ENCODE measurements at regions not wholly inside any gene's neighbourhood (a gene's known extent, or its start where the extent isn't known, plus 50 kb on each side); places are given as distances from the start of the nearest gene placed in this dataset.

DNA sequence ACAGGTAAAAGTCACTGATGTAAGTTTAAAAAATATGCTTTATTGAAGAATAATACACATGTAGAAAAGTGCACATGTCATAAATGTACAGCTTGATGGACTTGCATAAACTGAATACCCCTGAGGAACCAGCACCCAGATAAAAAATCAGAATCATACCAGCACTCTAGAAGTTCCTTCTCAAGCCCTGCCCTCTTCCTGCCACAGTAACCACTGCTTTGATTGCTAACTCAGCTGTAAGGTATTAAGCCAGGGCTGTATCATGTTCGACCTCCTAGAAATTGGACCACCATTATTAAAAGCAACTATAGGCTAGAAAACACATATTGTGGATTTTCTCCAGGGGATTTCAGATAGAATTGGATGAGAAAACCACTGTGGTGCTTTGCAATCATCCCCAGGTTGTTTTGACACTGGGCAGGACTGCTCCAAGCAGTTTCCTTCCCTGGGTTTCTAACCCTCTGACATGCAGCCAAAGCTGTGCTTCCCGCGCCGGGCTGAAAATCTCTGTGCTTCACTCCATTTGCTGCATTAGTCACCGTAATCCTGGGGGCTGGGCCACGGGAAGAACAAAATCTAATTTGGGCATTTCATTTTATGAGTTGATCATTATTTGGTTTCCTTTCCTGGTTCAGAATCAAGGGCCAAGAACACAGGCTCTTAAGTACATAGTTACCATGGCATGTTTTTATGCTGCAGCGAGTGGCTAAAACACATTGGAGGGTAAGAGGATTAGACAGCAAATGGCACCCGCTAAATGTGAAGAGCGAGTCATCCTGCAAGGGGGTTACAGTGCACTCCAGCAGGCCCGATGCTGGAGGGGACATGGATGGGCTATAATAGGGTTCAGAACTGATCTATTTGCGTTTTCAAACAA is 139.4 kb upstream of the IL12B start:
- peak overlapping the region; percentile 20; the same call in 1 of the 2 replicates for H2AFZ ChIP-seq (ENCODE audit: low read length)
- no peaks in the 10 kb centered on the region for H3K9me3 ChIP-seq (replicated peaks; ENCODE audit: insufficient read depth, low read length)
- H3K79me2 ChIP-seq (ENCODE audit: low read length), result no peaks in the 10 kb centered on the region
- no peaks in the 10 kb centered on the region for H3K27me3 ChIP-seq (replicated peaks; ENCODE audit: insufficient read depth, low read length)
- H3K4me3 ChIP-seq (ENCODE audit: low read length), result no peak overlapping the region
- TF ChIP-seq CTCF (IDR thresholded peaks at IDR 0.05; ENCODE audit: low read length) (no peak), EZH2 (optimal IDR thresholded peaks at IDR 0.05; ENCODE audit: low read depth, low read length) (no peak), EZH2phosphoT487 (IDR thresholded peaks at IDR 0.05; ENCODE audit: low read length) (no peak)
- H3F3A ChIP-seq (ENCODE audit: insufficient read depth, low read length), result no peaks in the 10 kb centered on the region
- H3K9me2 ChIP-seq (replicated peaks; ENCODE audit: insufficient read depth, low read length), result no peaks in the 10 kb centered on the region
- H4K20me1 ChIP-seq (ENCODE audit: insufficient read depth, low read length), result no peaks in the 10 kb centered on the region
- no peaks in the 10 kb centered on the region for H3K36me3 ChIP-seq (replicated peaks; ENCODE audit: insufficient read depth, low read length)
- H3K27ac ChIP-seq (ENCODE audit: low read length), result no peak overlapping the region
- DNase-seq, result peak; percentile 55
- H3K9ac ChIP-seq (ENCODE audit: low read length), result no peak overlapping the region
- peak overlapping the region; percentile 58; the same call in 1 of the 2 replicates for H3K4me2 ChIP-seq (ENCODE audit: low read depth, low read length)
- H3K4me1 ChIP-seq (ENCODE audit: low read length), result peaks cover 16% of the 10 kb centered on the region

DNA sequence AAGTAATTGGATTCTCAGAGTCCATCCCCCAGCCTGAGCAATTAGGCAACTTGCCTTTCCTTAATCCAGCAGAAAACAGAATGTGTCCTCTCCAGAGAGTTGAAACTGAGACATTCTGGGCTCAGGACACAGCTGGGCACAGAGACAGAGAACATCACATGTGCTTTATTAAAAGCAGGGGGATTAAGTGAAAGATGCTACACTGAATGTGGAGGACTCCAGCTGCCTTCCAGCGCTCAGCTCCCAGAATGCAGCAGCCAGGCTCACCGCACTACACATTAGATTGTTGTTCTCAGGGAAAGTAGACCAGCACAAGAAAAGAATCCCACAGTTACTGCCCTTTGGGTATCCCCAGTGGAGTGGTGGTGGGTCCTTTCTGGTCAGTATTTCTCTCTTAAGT is 141.6 kb upstream of the IL12B start:
- Histone ChIP-seq H3K4me1 (ENCODE audit: low read length) (peaks cover 28% of the 10 kb centered on the region), H3K27me3 (replicated peaks; ENCODE audit: insufficient read depth, low read length) (no peaks in the 10 kb centered on the region)

GRCh38 chr5:159475026-159475425 is 144.7 kb upstream of the IL12B start:
- H3F3A ChIP-seq (ENCODE audit: insufficient read depth, low read length), result 0 out of 2 replicates have a peak, but pooled peaks cover 3% of the 10 kb centered on the region
- TF ChIP-seq EZH2 (optimal IDR thresholded peaks at IDR 0.05; ENCODE audit: low read depth, low read length), result no peak
- no peak for TF ChIP-seq CTCF (IDR thresholded peaks at IDR 0.05; ENCODE audit: low read length)
- TF ChIP-seq EZH2phosphoT487 (IDR thresholded peaks at IDR 0.05; ENCODE audit: low read length), result no peak
- no peak overlapping the region for H2AFZ ChIP-seq (ENCODE audit: low read length)
- H3K4me2 ChIP-seq (ENCODE audit: low read depth, low read length), result no peak overlapping the region
- no peak overlapping the region for H3K9ac ChIP-seq (ENCODE audit: low read length)
- no peaks in the 10 kb centered on the region for H4K20me1 ChIP-seq (ENCODE audit: insufficient read depth, low read length)
- peaks cover 27% of the 10 kb centered on the region for H3K4me1 ChIP-seq (ENCODE audit: low read length)
- no peaks in the 10 kb centered on the region for H3K36me3 ChIP-seq (replicated peaks; ENCODE audit: insufficient read depth, low read length)
- no peaks in the 10 kb centered on the region for H3K9me2 ChIP-seq (replicated peaks; ENCODE audit: insufficient read depth, low read length)
- no peak for DNase-seq
- H3K9me3 ChIP-seq (replicated peaks; ENCODE audit: insufficient read depth, low read length), result no peaks in the 10 kb centered on the region
- no peak overlapping the region for H3K4me3 ChIP-seq (ENCODE audit: low read length)
- H3K27me3 ChIP-seq (replicated peaks; ENCODE audit: insufficient read depth, low read length), result no peaks in the 10 kb centered on the region
- H3K27ac ChIP-seq (ENCODE audit: low read length), result no peak overlapping the region
- no peaks in the 10 kb centered on the region for H3K79me2 ChIP-seq (ENCODE audit: low read length)

More for the DNA sequence above, 141.6 kb upstream of the IL12B start:
- H3K27ac ChIP-seq (ENCODE audit: low read length), result no peak overlapping the region
- DNase-seq, result no peak
- H3K36me3 ChIP-seq (replicated peaks; ENCODE audit: insufficient read depth, low read length), result no peaks in the 10 kb centered on the region
- TF ChIP-seq CTCF (IDR thresholded peaks at IDR 0.05; ENCODE audit: low read length), result no peak
- no peak for TF ChIP-seq EZH2phosphoT487 (IDR thresholded peaks at IDR 0.05; ENCODE audit: low read length)
- TF ChIP-seq EZH2 (optimal IDR thresholded peaks at IDR 0.05; ENCODE audit: low read depth, low read length), result no peak
- no peak overlapping the region for H3K9ac ChIP-seq (ENCODE audit: low read length)
- H3F3A ChIP-seq (ENCODE audit: insufficient read depth, low read length), result no peaks in the 10 kb centered on the region
- H2AFZ ChIP-seq (ENCODE audit: low read length), result no peak overlapping the region
- no peak overlapping the region for H3K4me3 ChIP-seq (ENCODE audit: low read length)
- H3K79me2 ChIP-seq (ENCODE audit: low read length), result no peaks in the 10 kb centered on the region
- no peak overlapping the region for H3K4me2 ChIP-seq (ENCODE audit: low read depth, low read length)
- H4K20me1 ChIP-seq (ENCODE audit: insufficient read depth, low read length), result no peaks in the 10 kb centered on the region
- no peaks in the 10 kb centered on the region for H3K9me3 ChIP-seq (replicated peaks; ENCODE audit: insufficient read depth, low read length)
- H3K9me2 ChIP-seq (replicated peaks; ENCODE audit: insufficient read depth, low read length), result no peaks in the 10 kb centered on the region
